KMS-11 (cell line): ENCODE measurements at regions not wholly inside any gene's neighbourhood (a gene's known extent, or its start where the extent isn't known, plus 50 kb on each side); places are given as distances from the start of the nearest gene placed in this dataset.

Experiments
- H2AFZ ChIP-seq: fragments of 200-600 bp; sonication (generic); 2 replicates; pipeline ENCODE4 v1.6.1; 2016; ENCODE audit warnings: antibody characterized with exemption, mixed run types, low read depth
- H3K27ac ChIP-seq: fragments of 200-600 bp; sonication (generic); 2 replicates; pipeline ENCODE4 v1.6.1; 2016; ENCODE audit warnings: mild to moderate bottlenecking, mixed run types
- H3K27me3 ChIP-seq: fragments of 200-600 bp; sonication (generic); 2 replicates; pipeline ENCODE4 v1.6.1; 2017; ENCODE audit warnings: mild to moderate bottlenecking, low read depth, mixed run types, moderate library complexity; ENCODE audit not compliant: insufficient read depth
- H3K36me3 ChIP-seq: fragments of 200-600 bp; sonication (generic); 2 replicates; pipeline ENCODE4 v1.6.1; 2017; ENCODE audit warnings: mild to moderate bottlenecking, mixed run types; ENCODE audit not compliant: insufficient read depth
- H3K4me1 ChIP-seq: fragments of 200-600 bp; sonication (generic); 2 replicates; pipeline ENCODE4 v1.6.1; 2016; ENCODE audit warnings: mild to moderate bottlenecking, low read depth, mixed run types; ENCODE audit not compliant: poor library complexity, severe bottlenecking
- H3K4me2 ChIP-seq: fragments of 200-600 bp; sonication (generic); 2 replicates; pipeline ENCODE4 v1.7.0; 2016; ENCODE audit warnings: mild to moderate bottlenecking, mixed run types
- H3K4me3 ChIP-seq: fragments of 200-600 bp; sonication (generic); IDR thresholded peaks from 2 replicates; pipeline ENCODE4 v1.6.1; 2017; ENCODE audit warnings: low read depth, low read length, mixed read lengths; ENCODE audit not compliant: insufficient read depth
- H3K79me2 ChIP-seq: fragments of 200-600 bp; sonication (generic); 2 replicates; pipeline ENCODE4 v1.6.1; 2016; ENCODE audit warnings: low read depth, mixed run types; ENCODE audit not compliant: insufficient read depth
- H3K9ac ChIP-seq: fragments of 200-600 bp; sonication (generic); 2 replicates; pipeline ENCODE4 v1.6.1; 2016; ENCODE audit warnings: mild to moderate bottlenecking, mixed run types
- H4K20me1 ChIP-seq: fragments of 200-600 bp; sonication (generic); 2 replicates; pipeline ENCODE4 v1.6.1; 2016; ENCODE audit warnings: mild to moderate bottlenecking, mixed run types; ENCODE audit not compliant: insufficient read depth
- CTCF ChIP-seq: fragments of 200-600 bp; sonication (generic); conservative IDR thresholded peaks from 2 replicates; pipeline ENCODE4 v1.6.1; 2017; ENCODE audit warnings: low read depth, mild to moderate bottlenecking, antibody characterized with exemption, low read length, moderate library complexity, mixed read lengths

- Histone ChIP-seq H3K27me3 (no peaks in the 10 kb centered on the region), H3K4me3 (no peak overlapping the region), H3K79me2 (no peaks in the 10 kb centered on the region), H3K4me2 (no peak overlapping the region), H3K36me3 (no peaks in the 10 kb centered on the region), H2AFZ (no peak overlapping the region), H3K27ac (no peak overlapping the region), H3K4me1 (peaks cover 9% of the 10 kb centered on the region), H3K9ac (no peak overlapping the region), H4K20me1 (no peaks in the 10 kb centered on the region)
- TF ChIP-seq CTCF = no peak
These were observed 197.3 kb downstream of the SOX9 start for GRCh38 chr17:72318131-72318530.

- Histone ChIP-seq H3K36me3 (no peaks in the 10 kb centered on the region), H3K27ac (no peak overlapping the region), H3K4me2 (no peak overlapping the region), H3K4me1 (peaks cover 9% of the 10 kb centered on the region), H3K9ac (no peak overlapping the region), H3K79me2 (no peaks in the 10 kb centered on the region), H2AFZ (no peak overlapping the region), H3K27me3 (no peaks in the 10 kb centered on the region), H3K4me3 (no peak overlapping the region), H4K20me1 (no peaks in the 10 kb centered on the region)
- no peak for TF ChIP-seq CTCF
These were observed 201.1 kb downstream of the SOX9 start for GRCh38 chr17:72321896-72322295.

- H3K79me2 ChIP-seq = no peaks in the 10 kb centered on the region
- TF ChIP-seq CTCF = no peak
- H3K27me3 ChIP-seq = no peaks in the 10 kb centered on the region
- H3K4me1 ChIP-seq = no peaks in the 10 kb centered on the region
- no peak overlapping the region for H3K4me3 ChIP-seq
- H3K27ac ChIP-seq = no peak overlapping the region
- no peak overlapping the region for H2AFZ ChIP-seq
- H3K9ac ChIP-seq = no peak overlapping the region
- H3K36me3 ChIP-seq = no peaks in the 10 kb centered on the region
- H3K4me2 ChIP-seq = no peak overlapping the region
- no peaks in the 10 kb centered on the region for H4K20me1 ChIP-seq
These were observed 211.5 kb downstream of the SOX9 start for GRCh38 chr17:72332367-72332766.

DNA sequence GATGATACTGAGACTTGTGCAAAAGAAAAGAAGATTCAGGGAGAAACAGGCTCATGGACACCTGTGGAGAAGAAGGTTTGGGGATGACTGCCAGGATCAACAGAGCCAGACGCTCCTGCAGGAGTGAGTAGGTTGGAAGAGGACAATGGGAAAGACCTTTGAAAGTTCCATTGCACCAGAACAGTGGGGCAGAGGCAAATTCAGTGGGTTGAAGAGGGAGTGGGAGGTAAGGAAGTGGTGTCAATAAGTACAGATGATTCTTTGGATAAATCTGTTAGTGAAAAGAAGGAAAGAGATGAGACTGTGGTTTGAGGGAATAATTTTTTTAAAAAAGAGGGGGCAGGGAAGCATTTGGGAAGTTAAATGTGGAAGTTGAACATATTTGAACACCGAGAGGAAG lies 212.8 kb downstream of the SOX9 start:
- no peak overlapping the region for H3K27ac ChIP-seq
- no peak overlapping the region for H3K4me3 ChIP-seq
- no peak overlapping the region for H3K9ac ChIP-seq
- no peaks in the 10 kb centered on the region for H3K27me3 ChIP-seq
- H4K20me1 ChIP-seq = no peaks in the 10 kb centered on the region
- H2AFZ ChIP-seq = no peak overlapping the region
- H3K79me2 ChIP-seq = no peaks in the 10 kb centered on the region
- H3K36me3 ChIP-seq = no peaks in the 10 kb centered on the region
- H3K4me2 ChIP-seq = no peak overlapping the region
- TF ChIP-seq CTCF = no peak
- H3K4me1 ChIP-seq = no peaks in the 10 kb centered on the region

DNA sequence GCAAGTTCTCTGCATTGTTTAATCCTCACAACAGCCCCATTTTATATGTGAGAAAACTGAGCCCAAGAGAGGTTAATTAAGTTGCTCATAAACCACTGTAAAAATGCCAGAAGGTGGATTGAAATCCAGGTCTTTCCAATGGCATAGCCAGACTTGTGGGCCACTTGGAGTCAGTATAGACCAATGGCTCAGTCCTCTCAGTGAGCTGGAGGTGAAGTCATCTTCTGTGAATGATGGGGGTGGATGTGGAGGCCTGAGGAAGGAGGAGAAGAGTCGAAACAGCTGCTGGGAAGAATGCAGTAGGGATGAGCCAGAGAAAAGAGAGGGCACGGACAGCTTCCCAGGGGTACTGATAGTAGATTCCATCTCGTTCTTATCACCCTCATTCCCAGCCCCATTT lies 213.4 kb downstream of the SOX9 start:
- Histone ChIP-seq H3K79me2 (no peaks in the 10 kb centered on the region), H3K36me3 (no peaks in the 10 kb centered on the region), H3K4me1 (no peaks in the 10 kb centered on the region), H3K27me3 (no peaks in the 10 kb centered on the region), H3K27ac (no peak overlapping the region), H3K4me3 (no peak overlapping the region), H3K4me2 (no peak overlapping the region), H2AFZ (no peak overlapping the region), H4K20me1 (no peaks in the 10 kb centered on the region), H3K9ac (no peak overlapping the region)
- no peak for TF ChIP-seq CTCF
